GM12878 (cell line): ENCODE measurements at regions not wholly inside any gene's neighbourhood (a gene's known extent, or its start where the extent isn't known, plus 50 kb on each side); places are given as distances from the start of the nearest gene placed in this dataset.

Experiments used
- ATAC-seq: fragments of 200-7000 bp; cut with Tn5 transposase; 3 replicates; pipeline ENCODE4 v1.9.1; 2020; ENCODE audit warnings: mild to moderate bottlenecking, moderate library complexity
- BruUV-seq: library from RNA; stranded (reverse); fragments of 400-500 nt; replicated peaks from 2 replicates; lab custom pipeline; 2021; lab: Mats Ljungman, UMichigan
- CTCF ChIA-PET: fragments of 300-600 bp; sonication (Branson Sonifier 250); formaldehyde crosslinking; extraction: SDS; loops from one replicate; lab custom pipeline; 2021; ENCODE audit warnings: inconsistent platforms; lab: Yijun Ruan, JAX
- POLR2A ChIA-PET: fragments of 350-600 bp; formaldehyde crosslinking; extraction: SDS; loops from one replicate; lab custom pipeline; 2021; ENCODE audit warnings: inconsistent platforms; lab: Charles Lee
- RAD21 ChIA-PET: fragments of 300-600 bp; sonication (Branson Sonifier 250); formaldehyde crosslinking; loops from one replicate; lab custom pipeline; 2023; ENCODE audit warnings: antibody characterized with exemption; ENCODE audit not compliant: unreplicated experiment; lab: Charles Lee
- SMC1A ChIA-PET: fragments of 300-600 bp; sonication (Branson Sonifier 250); formaldehyde crosslinking; loops from one replicate; lab custom pipeline; 2023; ENCODE audit not compliant: unreplicated experiment, uncharacterized antibody; lab: Charles Lee
- DNase-seq: peaks from one replicate; pipeline ENCODE4 v3.0.0-alpha.2; 2011; ENCODE audit warnings: low read depth, low spot score
- FAIRE-seq: peaks from 3 replicates; lab custom pipeline; 2011; peaks lifted over from hg19 to GRCh38; lab: Jason Lieb, UNC
- H2AFZ ChIP-seq: 2 replicates; pipeline ENCODE4 v1.6.0; 2011; ENCODE audit warnings: low read depth, low read length, control low read depth; ENCODE audit not compliant: control insufficient read depth
- H3K27ac ChIP-seq: 2 replicates; pipeline ENCODE4 v1.5.1; 2011; ENCODE audit warnings: control low read depth; ENCODE audit not compliant: control insufficient read depth, insufficient read depth
- H3K27me3 ChIP-seq, 2 experiments: replicated peaks in 1 of 2; 2 replicates each; pipeline versions ENCODE4 v1.6.0 to v1.6.1; 2011; ENCODE audit warnings: low read length in 1 of 2; ENCODE audit not compliant: control insufficient read depth in 2 of 2, insufficient read depth in 2 of 2
- H3K36me3 ChIP-seq, 2 experiments: 2 replicates each; pipeline ENCODE4 v1.5.1; 2011; ENCODE audit warnings: low read length in 1 of 2; ENCODE audit not compliant: control insufficient read depth in 2 of 2, insufficient read depth in 2 of 2
- H3K4me1 ChIP-seq: 2 replicates; pipeline ENCODE4 v1.6.1; 2011; ENCODE audit warnings: mild to moderate bottlenecking, low read length, moderate library complexity, mixed read lengths; ENCODE audit not compliant: control insufficient read depth, insufficient read depth
- H3K4me2 ChIP-seq: 2 replicates; pipeline ENCODE4 v1.6.0; 2011; ENCODE audit warnings: control low read depth; ENCODE audit not compliant: control insufficient read depth, insufficient read depth
- H3K4me3 ChIP-seq: fragments of 200-600 bp; sonication (generic); 2 replicates; pipeline ENCODE4 v1.5.1; 2016
- H3K79me2 ChIP-seq: 2 replicates; pipeline ENCODE4 v1.6.0; 2011; ENCODE audit warnings: low read length; ENCODE audit not compliant: control insufficient read depth, insufficient read depth
- H3K9ac ChIP-seq: 2 replicates; pipeline ENCODE4 v1.8.0; 2011; ENCODE audit warnings: low read length, control low read depth, mixed read lengths; ENCODE audit not compliant: control insufficient read depth, insufficient read depth
- H3K9me3 ChIP-seq: replicated peaks from 3 replicates; pipeline ENCODE4 v1.5.1; 2011; ENCODE audit warnings: mild to moderate bottlenecking, low read length; ENCODE audit not compliant: control insufficient read depth, insufficient read depth
- H4K20me1 ChIP-seq: 2 replicates; pipeline ENCODE4 v1.6.0; 2011; ENCODE audit not compliant: control insufficient read depth, insufficient read depth
- FOXK2 ChIP-seq: fragments of 450-650 bp; IDR thresholded peaks from 2 replicates; pipeline ENCODE4 v1.6.1; 2017; ENCODE audit warnings: mild to moderate bottlenecking, moderate library complexity
- HDGF ChIP-seq: fragments of 450-650 bp; IDR thresholded peaks from 2 replicates; pipeline ENCODE4 v1.6.1; 2016; ENCODE audit warnings: antibody characterized with exemption
- IKZF2 ChIP-seq, 2 experiments: fragments of 450-650 bp; IDR thresholded peaks; 2 replicates each; pipeline ENCODE4 v1.6.1; 2017; ENCODE audit warnings: mild to moderate bottlenecking in 2 of 2, moderate library complexity in 2 of 2
- JUNB ChIP-seq: IDR thresholded peaks from 2 replicates; pipeline ENCODE4 v1.6.1; 2016; ENCODE audit warnings: antibody characterized with exemption, mild to moderate bottlenecking
- LARP7 ChIP-seq: fragments of 450-650 bp; IDR thresholded peaks from 2 replicates; pipeline ENCODE4 v1.6.1; 2017; ENCODE audit warnings: mild to moderate bottlenecking
- MYC ChIP-seq: IDR thresholded peaks from 2 replicates; pipeline ENCODE4 v1.6.1; 2011; ENCODE audit warnings: mild to moderate bottlenecking, low read length, moderate library complexity, inconsistent platforms; ENCODE audit not compliant: insufficient read depth, insufficient replicate concordance, insufficient read length, severe bottlenecking
- PAX8 ChIP-seq: fragments of 450-650 bp; IDR thresholded peaks from 2 replicates; pipeline ENCODE4 v1.6.1; 2017; ENCODE audit warnings: mild to moderate bottlenecking, moderate library complexity
- RELB ChIP-seq: fragments of 450-650 bp; IDR thresholded peaks from 2 replicates; pipeline ENCODE4 v1.6.1; 2017; ENCODE audit warnings: low read depth, mild to moderate bottlenecking, moderate library complexity
- RFX5 ChIP-seq: IDR thresholded peaks from 2 replicates; pipeline ENCODE4 v1.6.1; 2011; ENCODE audit warnings: low read depth, low read length, improper control_type of control experiment
- RUNX3 ChIP-seq: IDR thresholded peaks from 2 replicates; pipeline ENCODE4 v1.6.1; 2012; ENCODE audit warnings: low read length, inconsistent platforms
- SMC3 ChIP-seq: IDR thresholded peaks from 2 replicates; pipeline ENCODE4 v1.6.1; 2011; ENCODE audit warnings: low read length, improper control_type of control experiment, borderline replicate concordance
- ZNF207 ChIP-seq: fragments of 450-650 bp; IDR thresholded peaks from 2 replicates; pipeline ENCODE4 v1.6.1; 2014; ENCODE audit warnings: antibody characterized with exemption, mild to moderate bottlenecking, borderline replicate concordance
- in situ Hi-C: fragments of 300-500 bp; cut with MboI; formaldehyde crosslinking; loops from 9 replicates; pipeline ENCODE4 v1.14.3; 2018; ENCODE audit warnings: mixed read lengths
- intact Hi-C: fragments of 100-400 bp; cut with micrococcal nuclease; formaldehyde crosslinking; loops from one replicate; pipeline ENCODE4 v1.14.2; 2022; ENCODE audit not compliant: unreplicated experiment
- TF ChIP-seq, protein P1 (sequence below): fragments of 150-350 bp; IDR thresholded peaks from 2 replicates; pipeline ENCODE4 v1.6.1; 2014; ENCODE audit warnings: mild to moderate bottlenecking, low read depth, low read length
- TF ChIP-seq, protein P2 (sequence below): fragments of 450-650 bp; IDR thresholded peaks from 2 replicates; pipeline ENCODE4 v1.6.1; 2017; ENCODE audit warnings: mild to moderate bottlenecking
- TF ChIP-seq, protein P3 (sequence below): fragments of 450-650 bp; formaldehyde crosslinking; IDR thresholded peaks from 2 replicates; pipeline ENCODE4 v1.4.0; 2020; ENCODE audit warnings: mild to moderate bottlenecking, moderate library complexity

DNA sequence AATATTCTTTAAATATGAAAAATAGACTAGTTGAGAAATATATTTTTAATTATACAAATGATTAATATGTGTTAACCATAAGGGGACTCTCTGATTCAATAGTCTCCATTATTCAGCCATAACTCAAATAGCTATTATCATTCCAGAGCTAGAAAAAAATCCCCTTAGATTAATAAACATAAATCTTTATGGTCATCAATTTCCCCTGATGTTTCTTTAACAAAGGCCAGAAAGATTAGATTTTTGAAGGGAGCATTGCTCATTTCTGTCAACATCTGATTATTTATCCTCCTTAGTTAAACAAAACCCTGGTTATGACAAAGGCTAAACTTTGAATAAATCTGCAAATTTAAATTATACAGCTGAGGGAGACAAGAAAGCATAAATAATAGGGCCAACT is 215.7 kb downstream of the PLA2G4A start:
- Histone ChIP-seq H3K4me1 (no peaks in the 10 kb centered on the region), H4K20me1 (no peaks in the 10 kb centered on the region), H3K9ac (no peak overlapping the region), H3K4me3 (no peak overlapping the region), H3K9me3 (no peaks in the 10 kb centered on the region), H3K27me3 (no peaks in the 10 kb centered on the region; a peak in 1 of 4 replicates), H3K36me3 (no peaks in the 10 kb centered on the region), H3K79me2 (no peaks in the 10 kb centered on the region), H2AFZ (no peak overlapping the region), H3K27ac (no peak overlapping the region), H3K4me2 (no peak overlapping the region)
- intact Hi-C loops: no loop called here
- FAIRE-seq (no peak), ATAC-seq (no peak), DNase-seq (no peak)
- ChIA-PET SMC1A (interaction anchor here (1.6 kb wide), 1 partner anchor 9 kb away, joined by 4 read pairs; no protein-coding TSS in a partner anchor), RAD21 (no interaction called here), POLR2A (no interaction called here), CTCF (interaction anchor here (1.4 kb wide), 1 partner anchor 10 kb away, joined by 3 read pairs; no protein-coding TSS in a partner anchor)
- TF ChIP-seq PAX8 (no peak), SMC3 (no peak), MYC (no peak), HDGF (no peak), RUNX3 (no peak), LARP7 (no peak), RELB (no peak), JUNB (no peak), RFX5 (no peak), FOXK2 (no peak), ZNF207 (no peak), IKZF2 (IDR thresholded peaks at IDR 0.05) (no peak)
- TF ChIP-seq, protein P1, sequence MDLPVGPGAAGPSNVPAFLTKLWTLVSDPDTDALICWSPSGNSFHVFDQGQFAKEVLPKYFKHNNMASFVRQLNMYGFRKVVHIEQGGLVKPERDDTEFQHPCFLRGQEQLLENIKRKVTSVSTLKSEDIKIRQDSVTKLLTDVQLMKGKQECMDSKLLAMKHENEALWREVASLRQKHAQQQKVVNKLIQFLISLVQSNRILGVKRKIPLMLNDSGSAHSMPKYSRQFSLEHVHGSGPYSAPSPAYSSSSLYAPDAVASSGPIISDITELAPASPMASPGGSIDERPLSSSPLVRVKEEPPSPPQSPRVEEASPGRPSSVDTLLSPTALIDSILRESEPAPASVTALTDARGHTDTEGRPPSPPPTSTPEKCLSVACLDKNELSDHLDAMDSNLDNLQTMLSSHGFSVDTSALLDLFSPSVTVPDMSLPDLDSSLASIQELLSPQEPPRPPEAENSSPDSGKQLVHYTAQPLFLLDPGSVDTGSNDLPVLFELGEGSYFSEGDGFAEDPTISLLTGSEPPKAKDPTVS: no peak
- TF ChIP-seq, protein P2, sequence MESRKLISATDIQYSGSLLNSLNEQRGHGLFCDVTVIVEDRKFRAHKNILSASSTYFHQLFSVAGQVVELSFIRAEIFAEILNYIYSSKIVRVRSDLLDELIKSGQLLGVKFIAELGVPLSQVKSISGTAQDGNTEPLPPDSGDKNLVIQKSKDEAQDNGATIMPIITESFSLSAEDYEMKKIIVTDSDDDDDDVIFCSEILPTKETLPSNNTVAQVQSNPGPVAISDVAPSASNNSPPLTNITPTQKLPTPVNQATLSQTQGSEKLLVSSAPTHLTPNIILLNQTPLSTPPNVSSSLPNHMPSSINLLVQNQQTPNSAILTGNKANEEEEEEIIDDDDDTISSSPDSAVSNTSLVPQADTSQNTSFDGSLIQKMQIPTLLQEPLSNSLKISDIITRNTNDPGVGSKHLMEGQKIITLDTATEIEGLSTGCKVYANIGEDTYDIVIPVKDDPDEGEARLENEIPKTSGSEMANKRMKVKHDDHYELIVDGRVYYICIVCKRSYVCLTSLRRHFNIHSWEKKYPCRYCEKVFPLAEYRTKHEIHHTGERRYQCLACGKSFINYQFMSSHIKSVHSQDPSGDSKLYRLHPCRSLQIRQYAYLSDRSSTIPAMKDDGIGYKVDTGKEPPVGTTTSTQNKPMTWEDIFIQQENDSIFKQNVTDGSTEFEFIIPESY: no peak
- TF ChIP-seq, protein P3, sequence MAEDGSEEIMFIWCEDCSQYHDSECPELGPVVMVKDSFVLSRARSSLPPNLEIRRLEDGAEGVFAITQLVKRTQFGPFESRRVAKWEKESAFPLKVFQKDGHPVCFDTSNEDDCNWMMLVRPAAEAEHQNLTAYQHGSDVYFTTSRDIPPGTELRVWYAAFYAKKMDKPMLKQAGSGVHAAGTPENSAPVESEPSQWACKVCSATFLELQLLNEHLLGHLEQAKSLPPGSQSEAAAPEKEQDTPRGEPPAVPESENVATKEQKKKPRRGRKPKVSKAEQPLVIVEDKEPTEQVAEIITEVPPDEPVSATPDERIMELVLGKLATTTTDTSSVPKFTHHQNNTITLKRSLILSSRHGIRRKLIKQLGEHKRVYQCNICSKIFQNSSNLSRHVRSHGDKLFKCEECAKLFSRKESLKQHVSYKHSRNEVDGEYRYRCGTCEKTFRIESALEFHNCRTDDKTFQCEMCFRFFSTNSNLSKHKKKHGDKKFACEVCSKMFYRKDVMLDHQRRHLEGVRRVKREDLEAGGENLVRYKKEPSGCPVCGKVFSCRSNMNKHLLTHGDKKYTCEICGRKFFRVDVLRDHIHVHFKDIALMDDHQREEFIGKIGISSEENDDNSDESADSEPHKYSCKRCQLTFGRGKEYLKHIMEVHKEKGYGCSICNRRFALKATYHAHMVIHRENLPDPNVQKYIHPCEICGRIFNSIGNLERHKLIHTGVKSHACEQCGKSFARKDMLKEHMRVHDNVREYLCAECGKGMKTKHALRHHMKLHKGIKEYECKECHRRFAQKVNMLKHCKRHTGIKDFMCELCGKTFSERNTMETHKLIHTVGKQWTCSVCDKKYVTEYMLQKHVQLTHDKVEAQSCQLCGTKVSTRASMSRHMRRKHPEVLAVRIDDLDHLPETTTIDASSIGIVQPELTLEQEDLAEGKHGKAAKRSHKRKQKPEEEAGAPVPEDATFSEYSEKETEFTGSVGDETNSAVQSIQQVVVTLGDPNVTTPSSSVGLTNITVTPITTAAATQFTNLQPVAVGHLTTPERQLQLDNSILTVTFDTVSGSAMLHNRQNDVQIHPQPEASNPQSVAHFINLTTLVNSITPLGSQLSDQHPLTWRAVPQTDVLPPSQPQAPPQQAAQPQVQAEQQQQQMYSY (CRISPR knock-in tag): no peak
- in situ Hi-C loops: no loop called here
- BruUV-seq: no TSS peak
